ENCODE measurements at regions not wholly inside any gene's neighbourhood (a gene's known extent, or its start where the extent isn't known, plus 50 kb on each side); places are given as distances from the start of the nearest gene placed in this dataset.

DNA sequence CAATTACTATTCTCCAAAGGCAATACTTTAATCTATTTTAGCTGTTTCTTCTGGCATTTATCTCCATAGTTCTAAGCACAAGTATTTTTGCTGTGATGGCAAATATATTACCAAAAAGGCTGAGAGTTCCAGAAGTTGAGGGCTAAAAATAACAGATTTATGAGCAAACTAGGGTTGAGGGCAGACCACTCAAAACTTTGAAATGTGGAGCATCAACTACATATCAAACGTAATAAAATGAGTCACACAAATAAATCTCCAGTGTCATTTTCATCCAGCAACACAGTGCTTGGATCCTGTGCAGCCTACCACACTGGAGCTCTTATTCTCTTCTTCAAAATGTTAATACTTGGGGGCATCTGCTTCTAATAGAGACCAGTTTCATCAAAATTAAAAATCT, 163.9 kb downstream of the HS3ST1 start:
- no peak for DNase-seq

DNA sequence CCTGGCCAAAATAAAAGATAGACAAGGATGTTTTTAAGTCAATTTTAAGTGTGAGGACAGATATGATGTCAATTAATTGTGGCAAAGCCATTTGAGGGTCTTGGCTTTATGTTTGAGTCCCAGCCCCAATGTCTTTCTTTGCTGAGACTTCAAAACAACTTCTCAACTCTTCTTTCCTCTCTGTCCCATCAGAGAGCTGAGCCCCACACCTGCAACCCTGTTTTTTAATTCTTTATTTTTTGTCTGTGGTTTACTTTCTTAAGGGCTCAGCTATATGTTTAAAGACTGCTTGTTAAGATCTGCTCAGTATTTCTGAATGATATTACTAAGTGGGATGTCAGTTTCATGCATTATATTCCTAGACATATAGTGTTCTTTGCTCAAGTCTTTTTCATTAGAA, 164.3 kb downstream of the HS3ST1 start:
- DNase-seq: no peak

DNA sequence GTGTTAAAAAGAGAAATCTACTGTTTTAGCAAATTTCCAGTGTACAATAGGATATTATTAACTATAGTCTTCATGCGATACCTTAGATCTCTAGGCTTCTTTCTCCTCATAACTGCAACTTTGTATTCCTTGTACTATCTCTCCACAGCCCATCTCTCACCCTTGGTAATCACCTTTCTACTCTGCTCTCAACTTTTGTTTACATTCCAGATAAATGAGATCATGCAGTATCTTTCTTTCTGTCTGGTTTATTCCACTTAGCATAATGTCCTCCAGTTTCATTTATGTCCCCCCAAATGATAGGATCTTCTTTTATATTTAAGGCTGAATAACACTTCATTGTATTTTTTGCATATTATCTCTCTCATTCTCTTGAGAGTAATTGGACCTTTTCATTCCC, 165.5 kb downstream of the HS3ST1 start:
- DNase-seq: no peak

DNA sequence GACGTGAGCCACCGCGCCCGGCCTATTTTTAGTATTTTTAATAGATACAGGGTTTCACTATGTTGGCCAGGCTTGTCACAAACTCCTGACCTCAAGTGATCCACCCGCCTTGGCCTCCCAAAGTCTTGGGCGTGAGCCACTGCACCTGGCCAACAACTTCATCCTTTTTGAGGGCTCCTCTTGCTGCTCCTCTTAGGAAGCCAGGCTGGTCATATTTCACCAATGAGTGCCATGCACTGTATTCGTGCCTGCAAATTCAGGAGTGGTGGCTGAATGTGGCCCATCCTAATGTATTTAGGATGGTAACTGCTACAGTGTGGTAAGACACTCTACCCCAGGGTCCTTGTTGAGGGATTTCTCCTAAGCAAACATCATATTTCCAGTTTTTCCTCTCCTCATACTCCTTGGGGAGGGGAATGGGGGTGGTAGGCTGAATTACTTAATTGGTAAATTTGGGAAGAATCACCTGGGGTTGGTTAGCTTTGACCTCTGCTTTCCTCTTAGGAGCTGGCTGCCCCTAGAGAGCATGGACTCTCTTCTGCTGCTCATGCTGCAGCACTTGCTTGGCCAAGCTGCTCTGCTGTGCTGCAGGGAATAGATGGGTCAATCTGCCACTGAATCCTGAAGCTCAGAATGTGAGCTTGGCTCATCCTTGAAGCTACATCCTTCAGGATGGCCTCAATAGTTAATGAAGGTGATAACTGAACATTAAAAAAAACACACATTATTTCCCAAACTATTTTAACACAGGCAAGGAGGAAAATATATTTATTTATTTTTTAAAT, 167.4 kb downstream of the HS3ST1 start:
- DNase-seq: no peak

DNA sequence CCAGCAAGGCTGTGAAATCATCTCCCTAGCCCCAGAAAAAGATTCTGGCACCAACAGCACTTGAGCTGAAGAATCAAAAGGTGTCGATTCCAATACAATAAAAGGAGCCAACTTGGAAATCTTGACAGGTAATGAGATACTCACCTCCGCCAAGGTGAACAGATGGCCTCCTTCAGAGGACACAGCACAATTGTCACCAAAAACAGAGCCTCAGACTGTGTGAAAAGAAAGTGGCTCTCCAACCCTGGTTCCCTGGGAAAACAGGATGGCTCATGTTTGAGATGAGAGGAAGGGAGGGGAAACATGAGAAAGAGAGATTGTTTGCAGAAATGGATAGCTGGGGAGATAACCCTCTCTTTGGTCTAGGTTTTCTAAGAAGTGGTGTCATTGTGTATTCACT, 168.9 kb downstream of the HS3ST1 start:
- DNase-seq: no peak

DNA sequence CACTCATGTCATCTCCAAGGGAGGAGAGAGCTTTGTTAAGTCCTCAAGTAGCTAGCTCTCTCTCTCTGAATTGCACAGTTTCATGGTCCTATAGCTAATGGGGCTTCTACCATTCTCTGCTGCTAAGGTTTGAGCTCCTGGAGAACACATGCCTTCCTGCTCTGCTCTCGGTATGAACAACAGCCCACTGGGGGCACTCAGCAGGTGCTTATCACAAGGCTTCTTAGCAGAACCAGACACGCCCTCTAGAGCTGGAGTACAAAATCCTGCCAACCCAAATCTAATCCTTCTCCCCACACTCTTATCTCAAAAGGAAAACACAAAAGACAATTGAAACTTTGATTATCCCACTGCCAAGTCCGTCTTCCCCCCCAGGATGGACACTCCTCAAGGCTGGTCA, 176.5 kb downstream of the HS3ST1 start:
- DNase-seq: no peak

DNA sequence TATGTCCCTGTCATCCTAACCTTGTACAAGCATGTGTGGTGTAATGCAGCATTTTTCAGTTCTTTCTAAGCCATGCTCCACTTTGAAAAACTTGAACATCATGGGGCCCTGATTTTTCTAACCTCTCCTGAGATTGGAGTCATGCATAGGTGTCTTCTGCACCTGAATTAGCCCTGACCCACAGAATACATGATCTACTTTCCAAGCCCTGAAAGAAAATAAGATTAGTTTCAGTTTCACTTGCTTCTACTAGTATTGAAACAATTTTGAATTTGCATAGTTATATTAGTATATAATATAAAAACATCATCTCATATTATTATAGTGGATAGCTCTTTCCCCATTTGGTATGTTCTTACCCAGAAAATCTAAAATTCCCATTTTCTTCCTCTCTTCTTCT, 178.2 kb downstream of the HS3ST1 start:
- no peak for DNase-seq

DNA sequence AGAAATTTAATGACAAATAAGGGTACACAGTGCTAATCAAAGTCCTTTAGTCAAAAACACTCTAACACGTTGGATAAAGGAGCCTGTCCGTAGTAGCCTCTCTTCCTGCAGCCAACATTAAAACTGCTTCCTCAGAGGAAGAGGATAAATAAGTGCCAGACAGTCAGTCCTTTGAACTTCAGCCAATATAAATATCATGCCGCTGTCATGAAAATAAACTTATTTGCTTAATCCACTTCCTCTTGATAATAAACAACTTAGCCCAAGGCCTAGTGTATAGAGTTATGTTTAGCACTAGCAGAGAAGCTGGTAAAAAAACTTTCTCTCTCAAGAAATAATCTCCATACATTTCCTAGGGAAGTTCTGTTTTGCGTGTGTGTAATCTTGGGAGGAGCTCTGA, 196.7 kb downstream of the HS3ST1 start:
- no peak for DNase-seq

DNA sequence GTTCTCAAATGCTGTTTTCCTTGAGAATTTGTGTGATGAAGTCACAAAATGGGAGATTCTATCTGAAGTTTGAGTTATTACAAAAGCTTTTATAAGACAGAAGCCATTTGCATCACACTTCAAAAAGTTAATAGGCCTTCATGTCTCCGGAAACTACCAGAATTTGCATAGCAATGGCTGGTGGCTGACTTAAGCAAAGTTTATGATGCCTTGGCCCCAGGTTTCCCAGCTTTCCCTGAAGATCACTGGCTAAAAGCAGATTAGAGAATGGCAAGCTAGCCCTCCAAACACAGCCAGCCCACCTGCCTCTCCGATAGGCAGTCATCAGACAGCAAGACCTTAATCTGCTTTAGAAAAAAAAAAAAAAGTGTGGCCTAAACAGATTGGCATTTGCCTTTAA, 197.8 kb downstream of the HS3ST1 start:
- DNase-seq: no peak

DNA sequence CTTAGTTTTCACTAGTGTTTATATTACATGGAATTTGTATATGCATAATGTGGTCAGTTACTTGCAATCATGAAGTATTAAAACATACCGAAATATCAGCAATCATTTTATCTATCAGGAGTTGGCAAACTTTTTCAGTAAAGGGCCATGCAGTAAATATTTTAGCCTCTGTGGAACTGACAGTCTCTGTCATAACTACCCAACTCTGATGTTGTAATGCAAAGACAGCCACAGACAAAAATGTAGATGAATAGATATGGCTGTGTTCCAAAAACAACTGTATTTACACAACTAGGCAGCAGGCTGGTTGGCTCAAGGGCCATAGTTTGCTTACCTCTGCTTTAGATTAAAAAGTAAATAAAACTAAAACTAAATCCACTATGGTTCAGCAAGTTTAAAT, 200.2 kb downstream of the HS3ST1 start:
- DNase-seq: no peak

DNA sequence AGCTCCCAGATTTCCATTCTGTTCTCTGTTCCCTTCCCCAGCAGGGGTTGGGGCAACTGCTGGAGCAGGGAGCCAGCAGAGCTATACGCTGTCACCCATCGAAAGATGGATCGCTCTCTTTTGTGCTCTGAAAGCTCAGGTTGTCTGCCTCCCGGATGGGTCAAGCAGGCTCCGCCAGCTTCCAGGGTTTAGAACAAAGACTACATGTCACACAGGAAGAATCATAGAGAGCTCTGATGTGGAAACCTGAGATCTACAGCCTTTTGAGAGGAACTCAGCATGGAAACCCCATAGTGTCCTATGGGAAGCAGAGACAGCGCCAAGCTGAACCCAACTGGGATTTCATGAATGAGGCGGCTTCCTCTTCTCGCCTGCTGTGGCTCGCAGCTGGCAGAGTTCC, 205.4 kb downstream of the HS3ST1 start:
- DNase-seq: no peak

DNA sequence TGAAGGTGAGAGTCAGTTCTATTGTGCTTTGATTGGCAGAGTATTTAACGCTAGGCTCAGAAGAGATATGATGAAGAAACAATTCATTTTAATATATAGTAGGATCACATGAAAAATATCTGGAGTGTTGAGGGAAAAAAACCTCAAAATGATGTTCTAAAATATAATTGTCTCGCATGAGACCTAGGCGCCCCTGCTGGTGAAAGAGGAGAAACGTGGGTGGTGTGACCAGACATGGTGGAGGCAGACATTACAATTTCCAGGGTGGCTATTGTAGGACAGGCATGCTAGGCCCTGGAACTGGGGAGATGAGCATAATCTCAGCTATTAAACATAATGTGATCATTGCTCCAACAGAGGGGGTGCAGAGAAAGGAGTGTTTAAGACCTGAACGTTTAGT, 210.0 kb downstream of the HS3ST1 start:
- no peak for DNase-seq

DNA sequence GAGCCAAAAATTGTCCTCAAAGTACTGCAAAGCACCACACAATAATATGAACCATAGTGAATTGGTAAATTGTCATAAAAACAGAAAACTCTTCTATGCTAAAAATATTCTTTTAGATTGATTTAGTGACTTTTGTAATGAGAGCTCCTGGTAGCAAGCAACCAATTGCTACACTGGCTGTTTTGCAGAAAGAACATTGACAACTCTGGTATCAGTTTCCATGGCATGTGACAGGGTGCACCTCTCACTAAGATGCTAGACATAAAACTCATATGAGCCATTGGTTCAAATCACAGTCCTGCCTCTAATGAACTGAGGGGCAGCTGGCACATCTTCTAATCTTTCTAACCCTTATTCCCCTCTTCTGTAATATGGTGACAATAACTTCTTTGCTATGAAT, 212.2 kb downstream of the HS3ST1 start:
- no peak for DNase-seq

DNA sequence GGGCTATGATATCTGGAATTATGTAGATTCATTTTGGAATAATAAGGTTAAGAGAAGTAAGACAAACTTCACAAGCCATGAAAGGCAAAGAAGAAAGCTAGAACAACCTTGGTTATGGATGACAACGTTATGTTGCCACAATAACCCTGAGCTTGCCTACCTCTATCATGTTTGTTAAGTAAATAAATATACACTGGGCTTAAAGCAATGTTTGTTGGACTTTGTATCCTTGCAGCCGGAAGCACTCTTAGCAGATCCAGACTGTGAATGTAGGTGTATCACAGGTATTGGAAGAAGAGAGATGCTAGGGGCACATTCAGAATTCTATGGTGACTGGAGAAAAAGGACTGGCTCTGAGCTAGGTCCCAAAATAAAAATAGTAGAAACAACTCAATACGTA, 214.4 kb downstream of the HS3ST1 start:
- DNase-seq: no peak

DNA sequence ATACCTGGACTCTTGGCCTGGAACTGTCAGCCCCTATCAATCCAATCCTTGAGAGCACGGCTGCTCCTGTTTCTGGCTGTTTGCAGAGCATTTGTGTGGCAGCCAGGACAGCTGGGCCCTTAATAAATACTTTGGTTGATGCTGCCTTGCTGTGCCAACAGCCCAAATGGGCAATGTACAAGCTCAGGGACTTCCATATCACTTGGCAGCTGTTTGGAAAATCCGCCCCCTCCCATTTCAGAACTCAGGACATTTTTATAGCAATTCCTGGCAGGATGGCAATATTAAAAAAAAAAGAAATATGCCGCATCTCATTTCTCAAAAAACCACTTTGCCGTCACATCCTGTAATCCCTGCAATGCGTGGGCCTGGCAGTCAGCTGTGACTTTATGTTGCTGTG, 218.9 kb downstream of the HS3ST1 start:
- DNase-seq: no peak

DNA sequence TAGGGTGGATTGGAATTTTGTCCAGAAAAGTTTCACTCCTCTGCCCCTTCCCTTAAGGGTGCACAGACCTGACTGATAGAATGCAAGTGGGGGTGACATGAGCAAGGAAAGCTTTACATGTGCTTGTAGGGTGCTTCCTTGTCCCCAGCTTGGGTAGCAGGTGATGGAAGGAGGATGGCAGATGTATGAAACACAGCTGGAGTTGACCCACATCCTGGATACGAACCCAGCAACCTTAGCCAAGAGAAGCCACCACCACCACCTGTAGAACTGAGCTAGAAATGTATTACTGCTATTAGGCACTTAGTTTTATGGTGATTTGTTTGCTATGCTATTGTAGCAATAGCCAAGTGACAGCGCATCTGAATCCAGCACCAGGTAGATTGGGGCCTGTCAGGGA, 227.4 kb downstream of the HS3ST1 start:
- DNase-seq: no peak

DNA sequence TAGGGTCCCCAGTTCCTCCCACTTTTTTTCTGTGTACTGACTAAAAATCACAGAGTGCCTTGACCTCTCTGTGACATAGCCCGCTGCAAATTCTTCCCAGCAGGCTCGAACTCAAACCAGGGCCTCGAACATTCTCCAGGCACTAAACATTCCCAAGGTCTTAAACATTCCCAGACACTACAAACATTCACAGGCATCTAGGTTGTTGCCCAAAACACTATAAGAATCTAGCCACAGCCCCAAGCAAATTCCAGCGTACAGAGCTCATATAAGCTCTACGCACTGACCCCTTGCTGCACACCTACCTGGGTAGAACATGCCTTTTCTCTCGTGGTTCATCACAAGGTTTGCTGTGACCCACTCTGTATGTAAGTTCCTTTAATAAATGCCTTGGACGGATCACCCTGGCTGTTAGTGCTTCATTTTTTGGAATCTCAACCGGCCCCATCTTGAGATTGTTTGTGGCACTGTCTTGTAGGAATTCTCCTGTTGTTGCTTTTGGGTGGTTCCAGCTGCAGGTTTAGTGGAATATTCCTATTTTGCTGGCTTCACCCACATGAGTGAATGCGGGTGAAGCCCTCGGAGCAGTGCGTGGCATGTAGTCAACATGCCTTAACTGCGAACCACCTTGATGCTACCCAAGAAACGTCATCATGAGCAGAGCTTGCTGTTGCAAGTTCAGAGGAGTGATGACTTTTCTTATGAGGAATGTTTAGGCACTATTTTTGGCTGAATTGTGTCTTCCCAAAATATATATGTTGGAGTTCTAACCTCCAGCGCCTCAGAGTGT, 230.0 kb downstream of the HS3ST1 start:
- DNase-seq: no peak

DNA sequence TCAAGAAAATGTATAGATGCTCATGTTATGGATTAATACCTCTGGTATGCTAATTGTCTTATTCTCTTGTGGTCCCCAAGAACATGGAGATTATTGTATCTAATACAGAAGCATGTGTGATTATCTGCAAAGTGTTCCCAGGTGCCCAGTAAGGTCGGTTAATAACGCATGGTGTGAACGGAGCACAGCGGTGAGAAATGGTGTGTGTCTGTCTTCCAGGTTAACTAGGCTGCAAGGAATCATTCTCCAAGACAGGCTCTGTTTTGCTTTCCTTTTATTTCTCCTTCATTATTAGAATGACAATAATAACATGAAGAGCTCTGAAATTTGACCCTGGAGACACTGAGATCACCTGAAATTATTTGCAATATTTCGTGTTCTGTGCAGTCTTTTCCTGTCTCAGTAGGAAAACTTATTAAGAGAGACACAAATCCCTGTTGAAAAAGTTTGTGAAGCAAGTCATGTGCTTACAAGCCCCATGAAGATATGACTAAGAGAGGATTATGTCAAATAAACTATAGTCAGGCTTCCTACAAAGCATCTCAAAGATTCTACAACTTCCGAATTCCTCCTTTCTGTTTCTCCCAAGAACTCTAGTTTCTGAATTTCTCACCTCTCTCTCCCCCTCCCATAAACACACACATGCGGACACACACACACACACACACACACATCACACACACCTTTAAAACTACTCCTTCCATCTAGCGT, 230.9 kb downstream of the HS3ST1 start:
- DNase-seq: no peak

DNA sequence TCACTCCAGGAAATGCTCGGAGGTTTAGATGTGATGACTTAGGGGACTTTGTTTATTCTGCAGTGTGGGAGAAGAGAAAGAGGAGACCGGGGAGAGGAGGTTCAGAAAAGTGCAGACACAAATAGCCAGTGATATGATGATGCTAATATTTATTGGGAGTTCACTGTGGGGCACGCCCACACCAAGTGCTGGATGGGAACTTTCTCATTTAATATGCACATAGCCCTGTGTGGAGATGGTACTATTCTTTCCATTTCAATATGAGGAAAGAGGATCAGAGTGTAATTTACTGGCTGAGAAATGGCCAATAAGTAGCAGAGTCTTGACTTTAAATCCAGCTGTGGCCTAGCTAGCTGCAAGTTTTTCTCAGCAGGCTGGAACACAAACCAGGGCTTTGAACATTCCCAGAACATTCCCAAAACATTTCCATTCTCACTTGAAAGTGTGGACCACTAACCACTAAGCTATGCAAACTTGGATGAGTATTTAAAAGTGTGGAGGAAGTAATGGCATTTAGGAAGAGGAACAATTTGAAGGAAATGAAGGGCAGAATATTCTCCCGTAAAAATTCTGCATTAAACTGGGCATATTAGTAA, 231.7 kb downstream of the HS3ST1 start:
- DNase-seq: no peak

DNA sequence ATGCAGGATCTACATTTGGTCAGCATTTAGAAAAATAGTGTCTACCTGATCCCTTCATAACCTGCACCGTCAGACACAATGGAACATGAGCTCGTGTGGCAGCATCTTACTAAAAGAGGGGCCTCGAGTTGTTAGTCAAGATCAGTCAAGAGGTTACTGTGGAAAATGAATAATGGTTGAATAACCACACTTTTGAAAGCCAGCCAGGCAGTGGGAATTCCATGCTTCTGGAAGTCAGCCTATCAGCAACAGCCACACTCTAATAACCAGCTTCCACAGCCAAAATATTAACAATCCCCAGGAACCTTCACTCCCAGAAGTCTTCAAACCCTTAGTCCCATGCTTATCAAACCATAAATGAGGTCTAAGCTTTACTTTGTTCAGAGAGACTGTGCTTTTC, 234.3 kb downstream of the HS3ST1 start:
- DNase-seq: no peak

DNA sequence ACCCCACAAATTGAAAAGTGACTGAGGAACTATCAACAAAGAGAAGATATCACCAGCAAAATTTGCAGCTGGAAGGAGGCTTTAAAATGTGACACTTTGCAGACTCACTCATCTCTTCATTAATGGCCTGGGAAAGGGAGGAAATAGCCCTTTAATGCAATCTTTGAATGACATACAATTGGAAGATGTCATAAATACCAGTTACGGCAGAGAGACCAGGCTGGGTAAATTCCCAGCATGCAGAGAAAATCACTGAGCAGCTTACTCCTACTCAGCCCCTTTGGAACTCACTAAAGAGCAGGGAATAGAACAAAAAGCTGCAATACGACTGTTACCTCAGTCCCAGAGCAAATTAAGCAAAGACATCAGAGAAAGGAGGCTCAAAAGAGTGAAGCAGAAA, 238.9 kb downstream of the HS3ST1 start:
- DNase-seq: no peak

DNA sequence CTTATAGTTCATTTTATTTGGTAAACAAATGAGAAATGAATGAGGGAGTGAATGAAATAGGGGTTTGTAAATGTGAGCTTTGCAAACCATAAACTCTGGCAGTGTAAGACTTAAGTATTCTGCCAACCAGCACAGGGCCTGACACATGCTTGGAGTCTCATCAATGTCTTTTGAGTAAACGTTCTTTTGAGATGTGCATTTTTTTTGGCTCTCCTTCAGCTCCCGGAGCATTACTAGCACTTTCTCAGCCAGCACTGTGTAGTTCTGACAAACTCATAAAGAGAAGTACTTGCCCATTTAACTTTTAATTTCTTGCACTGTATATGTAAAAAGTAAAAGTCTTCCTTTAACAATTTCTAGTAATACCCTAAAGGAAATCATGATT, 245.3 kb downstream of the HS3ST1 start:
- no peak for DNase-seq

DNA sequence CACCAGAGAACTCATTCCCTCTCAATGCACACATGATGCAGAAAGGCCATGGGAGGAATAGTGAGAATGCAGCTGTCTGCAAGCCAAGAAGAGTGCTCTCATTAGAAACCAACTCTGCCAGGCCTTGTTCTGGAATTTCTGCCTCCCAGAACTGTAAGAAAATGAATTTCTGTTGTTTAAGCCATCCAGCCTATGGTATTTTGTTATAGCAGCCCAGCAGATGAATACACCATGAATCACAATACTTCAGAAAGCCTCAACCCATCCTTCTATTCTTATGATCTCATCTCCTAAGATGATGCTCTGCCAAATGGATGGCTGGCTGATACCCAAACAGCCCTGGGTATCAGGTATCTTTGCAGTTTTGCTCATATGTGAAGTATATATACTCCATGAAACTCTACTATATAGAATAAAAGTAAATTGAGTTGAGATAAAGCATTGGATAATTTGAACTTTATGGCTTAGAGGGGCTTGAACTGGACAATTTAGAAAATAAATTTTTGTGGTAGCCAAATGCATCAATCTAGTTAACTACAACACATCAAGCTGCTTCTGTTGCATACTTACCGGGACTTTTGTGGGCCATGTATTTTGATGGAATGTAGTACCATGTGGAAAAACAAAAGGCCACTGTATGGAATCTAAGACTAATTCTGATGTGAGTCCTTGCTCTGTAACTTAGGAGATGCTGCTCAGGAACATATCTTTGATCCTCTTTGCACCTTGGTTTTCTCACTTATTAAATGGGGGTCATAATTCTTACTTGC, 245.9 kb downstream of the HS3ST1 start:
- no peak for DNase-seq

All from DMS 273 treated with DMSO at 0.1 percent for 48 hours (cell line).